ENCODE measurements at regions not wholly inside any gene's neighbourhood (a gene's known extent, or its start where the extent isn't known, plus 50 kb on each side); places are given as distances from the start of the nearest gene placed in this dataset.
A peak's percentile ranks its signal among the peaks of the same experiment; 100 is the strongest.

- no peak overlapping the region for H3K4me3 ChIP-seq (replicated peaks; ENCODE audit: low read depth, low read length)
- no peak for TF ChIP-seq CTCF (IDR thresholded peaks at IDR 0.05; ENCODE audit: low read depth, low read length, missing control alignments)
- no peak for DNase-seq (ENCODE audit: extremely low read depth, low read depth)
Measured at GRCh38 chr2:180516232-180516631, 464.2 kb upstream of the UBE2E3 start.

- no peak overlapping the region for H3K4me3 ChIP-seq (replicated peaks; ENCODE audit: low read depth, low read length)
- TF ChIP-seq CTCF (IDR thresholded peaks at IDR 0.05; ENCODE audit: low read depth, low read length, missing control alignments), result no peak
- DNase-seq (ENCODE audit: extremely low read depth, low read depth), result no peak
Measured at GRCh38 chr2:180513389-180513788, 467.0 kb upstream of the UBE2E3 start.

- H3K4me3 ChIP-seq (replicated peaks; ENCODE audit: low read depth, low read length), result no peak overlapping the region
- no peak for TF ChIP-seq CTCF (IDR thresholded peaks at IDR 0.05; ENCODE audit: low read depth, low read length, missing control alignments)
- no peak for DNase-seq (ENCODE audit: extremely low read depth, low read depth)
Measured at GRCh38 chr2:180508458-180508857, 471.9 kb upstream of the UBE2E3 start.

GRCh38 chr2:180507028-180507427 lies 473.4 kb upstream of the UBE2E3 start:
- no peak for TF ChIP-seq CTCF (IDR thresholded peaks at IDR 0.05; ENCODE audit: low read depth, low read length, missing control alignments)
- no peak overlapping the region for H3K4me3 ChIP-seq (replicated peaks; ENCODE audit: low read depth, low read length)
- no peak for DNase-seq (ENCODE audit: extremely low read depth, low read depth)

GRCh38 chr2:180505203-180505602 lies 475.2 kb upstream of the UBE2E3 start:
- TF ChIP-seq CTCF (IDR thresholded peaks at IDR 0.05; ENCODE audit: low read depth, low read length, missing control alignments), result no peak
- no peak overlapping the region for H3K4me3 ChIP-seq (replicated peaks; ENCODE audit: low read depth, low read length)
- DNase-seq (ENCODE audit: extremely low read depth, low read depth), result no peak

- DNase-seq (ENCODE audit: extremely low read depth, low read depth), result no peak
- no peak for TF ChIP-seq CTCF (IDR thresholded peaks at IDR 0.05; ENCODE audit: low read depth, low read length, missing control alignments)
- H3K4me3 ChIP-seq (replicated peaks; ENCODE audit: low read depth, low read length), result no peak overlapping the region
Measured at GRCh38 chr2:180497621-180498152, 482.7 kb upstream of the UBE2E3 start.

GRCh38 chr2:180495606-180496005 lies 484.8 kb upstream of the UBE2E3 start:
- TF ChIP-seq CTCF (IDR thresholded peaks at IDR 0.05; ENCODE audit: low read depth, low read length, missing control alignments), result no peak
- no peak overlapping the region for H3K4me3 ChIP-seq (replicated peaks; ENCODE audit: low read depth, low read length)
- peak; percentile 20 for DNase-seq (ENCODE audit: extremely low read depth, low read depth)

All from HFF-Myc (cell line).